Keratinocyte (primary cell): ENCODE measurements at regions not wholly inside any gene's neighbourhood (a gene's known extent, or its start where the extent isn't known, plus 50 kb on each side); places are given as distances from the start of the nearest gene placed in this dataset.

ENCODE experiments used
- CTCF ChIP-seq, 3 experiments: IDR thresholded peaks in 1 of 3; conservative IDR thresholded peaks in 1 of 3; optimal IDR thresholded peaks in 1 of 3; 2 replicates in 2 of 3; 3 replicates in 1 of 3; pipeline versions ENCODE3 to v1.5.1; 2011; ENCODE audit warnings: low read length in 3 of 3, mild to moderate bottlenecking in 3 of 3, moderate library complexity in 2 of 3, control low read depth in 1 of 3, inconsistent platforms in 1 of 3; ENCODE audit not compliant: insufficient read depth in 2 of 3; ENCODE audit errors: extremely low read depth in 1 of 3
- EZH2 ChIP-seq: IDR thresholded peaks from one replicate; pipeline ENCODE4 v1.6.1; 2012; ENCODE audit warnings: inconsistent platforms, mild to moderate bottlenecking, low read length, moderate library complexity

- TF ChIP-seq CTCF (optimal IDR thresholded peaks at IDR 0.05 in 1 of 3, IDR thresholded peaks at IDR 0.05 in 1 of 3, conservative IDR thresholded peaks at IDR 0.05 in 1 of 3; ENCODE audit: extremely low read depth in 1 of 3, insufficient read depth in 2 of 3, low read length in 3 of 3) = no peak
- no peak for TF ChIP-seq EZH2
Measured at GRCh38 chr19:30087381-30088138, 145.5 kb downstream of the URI1 start.
